ENCODE measurements at regions not wholly inside any gene's neighbourhood (a gene's known extent, or its start where the extent isn't known, plus 50 kb on each side); places are given as distances from the start of the nearest gene placed in this dataset.

GRCh38 chr6:103215847-103216246 is 1643.9 kb downstream of the HACE1 start:
- TF ChIP-seq, protein P1, sequence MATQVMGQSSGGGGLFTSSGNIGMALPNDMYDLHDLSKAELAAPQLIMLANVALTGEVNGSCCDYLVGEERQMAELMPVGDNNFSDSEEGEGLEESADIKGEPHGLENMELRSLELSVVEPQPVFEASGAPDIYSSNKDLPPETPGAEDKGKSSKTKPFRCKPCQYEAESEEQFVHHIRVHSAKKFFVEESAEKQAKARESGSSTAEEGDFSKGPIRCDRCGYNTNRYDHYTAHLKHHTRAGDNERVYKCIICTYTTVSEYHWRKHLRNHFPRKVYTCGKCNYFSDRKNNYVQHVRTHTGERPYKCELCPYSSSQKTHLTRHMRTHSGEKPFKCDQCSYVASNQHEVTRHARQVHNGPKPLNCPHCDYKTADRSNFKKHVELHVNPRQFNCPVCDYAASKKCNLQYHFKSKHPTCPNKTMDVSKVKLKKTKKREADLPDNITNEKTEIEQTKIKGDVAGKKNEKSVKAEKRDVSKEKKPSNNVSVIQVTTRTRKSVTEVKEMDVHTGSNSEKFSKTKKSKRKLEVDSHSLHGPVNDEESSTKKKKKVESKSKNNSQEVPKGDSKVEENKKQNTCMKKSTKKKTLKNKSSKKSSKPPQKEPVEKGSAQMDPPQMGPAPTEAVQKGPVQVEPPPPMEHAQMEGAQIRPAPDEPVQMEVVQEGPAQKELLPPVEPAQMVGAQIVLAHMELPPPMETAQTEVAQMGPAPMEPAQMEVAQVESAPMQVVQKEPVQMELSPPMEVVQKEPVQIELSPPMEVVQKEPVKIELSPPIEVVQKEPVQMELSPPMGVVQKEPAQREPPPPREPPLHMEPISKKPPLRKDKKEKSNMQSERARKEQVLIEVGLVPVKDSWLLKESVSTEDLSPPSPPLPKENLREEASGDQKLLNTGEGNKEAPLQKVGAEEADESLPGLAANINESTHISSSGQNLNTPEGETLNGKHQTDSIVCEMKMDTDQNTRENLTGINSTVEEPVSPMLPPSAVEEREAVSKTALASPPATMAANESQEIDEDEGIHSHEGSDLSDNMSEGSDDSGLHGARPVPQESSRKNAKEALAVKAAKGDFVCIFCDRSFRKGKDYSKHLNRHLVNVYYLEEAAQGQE (IDR thresholded peaks at IDR 0.05; ENCODE audit: low read depth), result no peak
- TF ChIP-seq EP300 (IDR thresholded peaks at IDR 0.05; ENCODE audit: borderline replicate concordance), result no peak
- no peak for TF ChIP-seq ZBTB7A (IDR thresholded peaks at IDR 0.05; ENCODE audit: low read depth)
- TF ChIP-seq, protein P2, sequence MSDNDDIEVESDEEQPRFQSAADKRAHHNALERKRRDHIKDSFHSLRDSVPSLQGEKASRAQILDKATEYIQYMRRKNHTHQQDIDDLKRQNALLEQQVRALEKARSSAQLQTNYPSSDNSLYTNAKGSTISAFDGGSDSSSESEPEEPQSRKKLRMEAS (IDR thresholded peaks at IDR 0.05), result no peak
- TF ChIP-seq YY1 (IDR thresholded peaks at IDR 0.05; ENCODE audit: low read depth), result no peak
- TF ChIP-seq NFIC (IDR thresholded peaks at IDR 0.05), result no peak
- no peak for TF ChIP-seq TEAD4 (IDR thresholded peaks at IDR 0.05)

DNA sequence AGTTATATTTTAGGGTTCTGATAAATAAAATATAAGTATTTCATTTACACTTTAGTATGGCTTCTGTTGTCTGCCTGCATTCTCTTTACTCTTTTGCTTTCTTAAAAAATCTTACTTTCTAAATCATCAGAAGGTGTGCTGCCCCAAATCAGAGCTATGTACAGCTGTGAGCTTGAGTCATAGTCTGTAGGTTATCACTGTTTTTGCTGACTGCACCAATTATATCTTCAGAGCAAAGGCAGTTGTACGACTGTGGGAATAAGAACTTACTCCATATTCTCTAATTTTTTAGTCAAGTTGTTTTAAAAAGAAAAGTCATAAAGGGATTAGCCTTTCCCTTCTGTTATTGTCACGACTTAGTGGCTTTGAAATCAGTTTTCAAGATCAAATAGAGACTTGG is 1649.0 kb downstream of the HACE1 start:
- no peak for TF ChIP-seq RAD21 (IDR thresholded peaks at IDR 0.05; ENCODE audit: low read depth)
- TF ChIP-seq, protein P1 (IDR thresholded peaks at IDR 0.05; ENCODE audit: low read depth), result no peak
- TF ChIP-seq CREB1 (IDR thresholded peaks at IDR 0.05; ENCODE audit: low read depth), result no peak
- TF ChIP-seq NFIC (IDR thresholded peaks at IDR 0.05), result no peak

- TF ChIP-seq ZBTB7A (IDR thresholded peaks at IDR 0.05; ENCODE audit: low read depth) (no peak), EGR1 (IDR thresholded peaks at IDR 0.05) (no peak), NFIC (IDR thresholded peaks at IDR 0.05) (no peak), EP300 (IDR thresholded peaks at IDR 0.05; ENCODE audit: borderline replicate concordance) (no peak), FOXM1 (IDR thresholded peaks at IDR 0.05; ENCODE audit: borderline replicate concordance, low read depth) (no peak), TEAD4 (IDR thresholded peaks at IDR 0.05) (no peak), CEBPB (IDR thresholded peaks at IDR 0.05) (no peak), RAD21 (IDR thresholded peaks at IDR 0.05; ENCODE audit: low read depth) (no peak), TCF12 (IDR thresholded peaks at IDR 0.05; ENCODE audit: low read depth) (no peak)
- TF ChIP-seq, protein P1 (IDR thresholded peaks at IDR 0.05; ENCODE audit: low read depth), result no peak
- TF ChIP-seq, protein P3, sequence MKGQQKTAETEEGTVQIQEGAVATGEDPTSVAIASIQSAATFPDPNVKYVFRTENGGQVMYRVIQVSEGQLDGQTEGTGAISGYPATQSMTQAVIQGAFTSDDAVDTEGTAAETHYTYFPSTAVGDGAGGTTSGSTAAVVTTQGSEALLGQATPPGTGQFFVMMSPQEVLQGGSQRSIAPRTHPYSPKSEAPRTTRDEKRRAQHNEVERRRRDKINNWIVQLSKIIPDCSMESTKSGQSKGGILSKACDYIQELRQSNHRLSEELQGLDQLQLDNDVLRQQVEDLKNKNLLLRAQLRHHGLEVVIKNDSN (IDR thresholded peaks at IDR 0.05), result no peak
- TF ChIP-seq, protein P2 (IDR thresholded peaks at IDR 0.05), result no peak
Observed at GRCh38 chr6:103198386-103198785, 1661.3 kb downstream of the HACE1 start.

GRCh38 chr6:103193413-103193812 is 1666.3 kb downstream of the HACE1 start:
- TF ChIP-seq EGR1 (IDR thresholded peaks at IDR 0.05) (no peak), ZBTB7A (IDR thresholded peaks at IDR 0.05; ENCODE audit: low read depth) (no peak), YY1 (IDR thresholded peaks at IDR 0.05; ENCODE audit: low read depth) (no peak), TAF1 (IDR thresholded peaks at IDR 0.05; ENCODE audit: low read depth) (no peak), FOXM1 (IDR thresholded peaks at IDR 0.05; ENCODE audit: borderline replicate concordance, low read depth) (no peak), TEAD4 (IDR thresholded peaks at IDR 0.05) (no peak), TCF12 (IDR thresholded peaks at IDR 0.05; ENCODE audit: low read depth) (no peak)

DNA sequence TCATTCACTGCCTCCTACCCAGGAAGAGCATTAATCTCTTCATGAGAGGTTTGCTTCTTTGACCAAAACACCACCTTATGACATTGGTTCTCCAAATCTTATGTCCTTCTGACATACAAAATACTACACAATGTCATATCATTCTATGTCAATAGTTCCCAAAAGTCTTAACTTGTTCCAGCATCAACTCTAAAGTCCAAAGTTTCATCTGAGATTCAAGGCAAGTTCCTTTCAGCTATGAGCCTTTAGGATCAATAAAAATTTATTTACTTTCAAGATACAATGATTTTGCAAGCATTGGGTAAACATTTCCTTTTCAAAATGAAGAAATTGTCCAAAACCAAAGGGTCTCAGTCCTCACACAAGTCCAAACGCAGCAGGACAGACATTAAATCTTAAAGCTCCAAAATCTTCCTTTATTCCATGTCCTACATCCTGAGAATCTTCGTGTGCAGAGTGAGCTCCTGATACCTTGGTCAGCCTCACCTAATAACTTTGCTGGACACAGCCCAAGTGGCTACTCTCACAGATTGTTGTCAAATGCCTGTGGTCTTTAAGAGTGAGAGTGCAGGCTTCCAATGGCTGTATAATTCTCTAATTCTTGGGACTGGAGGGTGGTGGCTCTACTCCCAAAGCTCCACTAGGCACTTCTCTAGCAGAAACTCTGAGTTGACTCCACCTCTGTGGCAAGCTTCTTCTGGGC is 1668.2 kb downstream of the HACE1 start:
- TF ChIP-seq FOXM1 (IDR thresholded peaks at IDR 0.05; ENCODE audit: borderline replicate concordance, low read depth) (no peak), EP300 (IDR thresholded peaks at IDR 0.05; ENCODE audit: borderline replicate concordance) (no peak), TEAD4 (IDR thresholded peaks at IDR 0.05) (no peak), NFIC (IDR thresholded peaks at IDR 0.05) (no peak), TCF12 (IDR thresholded peaks at IDR 0.05; ENCODE audit: low read depth) (no peak), RAD21 (IDR thresholded peaks at IDR 0.05; ENCODE audit: low read depth) (no peak), YY1 (IDR thresholded peaks at IDR 0.05; ENCODE audit: low read depth) (no peak), CEBPB (IDR thresholded peaks at IDR 0.05) (no peak), ZBTB7A (IDR thresholded peaks at IDR 0.05; ENCODE audit: low read depth) (no peak), CREB1 (IDR thresholded peaks at IDR 0.05; ENCODE audit: low read depth) (no peak), TAF1 (IDR thresholded peaks at IDR 0.05; ENCODE audit: low read depth) (no peak), EGR1 (IDR thresholded peaks at IDR 0.05) (no peak)
- TF ChIP-seq, protein P3 (IDR thresholded peaks at IDR 0.05), result no peak
- TF ChIP-seq, protein P1 (IDR thresholded peaks at IDR 0.05; ENCODE audit: low read depth), result no peak
- TF ChIP-seq, protein P2 (IDR thresholded peaks at IDR 0.05), result no peak

Measured in Ishikawa (cell line).